ENCODE measurements at regions not wholly inside any gene's neighbourhood (a gene's known extent, or its start where the extent isn't known, plus 50 kb on each side); places are given as distances from the start of the nearest gene placed in this dataset.
A peak's percentile ranks its signal among the peaks of the same experiment; 100 is the strongest.
"Not testable (repeated sequence)": the region's sequence is repeated elsewhere in the genome, so short reads cannot be mapped to it uniquely, and the experiment has no call there.

- H3K4me3 ChIP-seq, result no peak overlapping the region
These were observed 66.5 kb downstream of the DMP1 start for GRCh38 chr4:87716371-87717265.

GRCh38 chr4:87717276-87718031, 67.4 kb downstream of the DMP1 start:
- H3K4me3 ChIP-seq, result no peak overlapping the region
- H3K27ac ChIP-seq, result peak overlapping the region in 1 of 21 experiments; percentile 47

More at GRCh38 chr4:87716371-87717265, 66.5 kb downstream of the DMP1 start:
- H3K27ac ChIP-seq, result peak overlapping the region in 2 of 21 experiments; percentile 47 to 49

- Histone ChIP-seq H3K27ac (no peak overlapping the region), H3K4me3 (no peak overlapping the region)
These were observed 68.2 kb downstream of the DMP1 start for GRCh38 chr4:87718217-87718835.

GRCh38 chr4:87720094-87720691, 70.1 kb downstream of the DMP1 start:
- H3K4me3 ChIP-seq, result no peak overlapping the region
- H3K27ac ChIP-seq, result no peak overlapping the region

GRCh38 chr4:87725287-87725686, 74.1 kb upstream of the IBSP start:
- not testable (repeated sequence) for H3K4me3 ChIP-seq, H3K27ac ChIP-seq

- Histone ChIP-seq H3K27ac (no peak overlapping the region), H3K4me3 (no peak overlapping the region)
These were observed 67.2 kb upstream of the IBSP start for GRCh38 chr4:87732033-87732765.

- Histone ChIP-seq H3K4me3 (no peak overlapping the region), H3K27ac (no peak overlapping the region)
These were observed 65.3 kb upstream of the IBSP start for GRCh38 chr4:87734084-87734483.

GRCh38 chr4:87734936-87735335, 64.4 kb upstream of the IBSP start:
- H3K27ac ChIP-seq, result no peak overlapping the region
- H3K4me3 ChIP-seq, result no peak overlapping the region

- Histone ChIP-seq H3K27ac (no peak overlapping the region), H3K4me3 (no peak overlapping the region)
These were observed 60.9 kb upstream of the IBSP start for GRCh38 chr4:87738483-87738882.

- H3K27ac ChIP-seq, result no peak overlapping the region
These were observed 59.9 kb upstream of the IBSP start for GRCh38 chr4:87739494-87739893.

GRCh38 chr4:87745064-87745807, 54.1 kb upstream of the IBSP start:
- no peak overlapping the region for H3K4me3 ChIP-seq
- H3K27ac ChIP-seq, result no peak overlapping the region

More at GRCh38 chr4:87739494-87739893, 59.9 kb upstream of the IBSP start:
- H3K4me3 ChIP-seq, result no peak overlapping the region

GRCh38 chr4:87746001-87746400, 53.4 kb upstream of the IBSP start:
- no peak overlapping the region for H3K4me3 ChIP-seq
- no peak overlapping the region for H3K27ac ChIP-seq

Measured in skin epidermis (tissue), 12 donors.